ENCODE measurements at regions not wholly inside any gene's neighbourhood (a gene's known extent, or its start where the extent isn't known, plus 50 kb on each side); places are given as distances from the start of the nearest gene placed in this dataset.
A peak's percentile ranks its signal among the peaks of the same experiment; 100 is the strongest.
"Not testable (repeated sequence)": the region's sequence is repeated elsewhere in the genome, so short reads cannot be mapped to it uniquely, and the experiment has no call there.

GRCh38 chr12:116687888-116688287, 50.0 kb downstream of the SPRING1 start:
- peak; percentile 49 for DNase-seq

GRCh38 chr12:116684891-116685290, 53.0 kb downstream of the SPRING1 start:
- no peak for DNase-seq

- no peak for DNase-seq
These were observed 60.6 kb downstream of the SPRING1 start for GRCh38 chr12:116677202-116677661.

- no peak for DNase-seq
These were observed 62.3 kb downstream of the SPRING1 start for GRCh38 chr12:116675339-116676107.

GRCh38 chr12:116674643-116675183, 63.2 kb downstream of the SPRING1 start:
- DNase-seq: no peak

GRCh38 chr12:116673681-116674111, 64.2 kb downstream of the SPRING1 start:
- DNase-seq: no peak

- no peak for DNase-seq
These were observed 64.9 kb downstream of the SPRING1 start for GRCh38 chr12:116672842-116673516.

GRCh38 chr12:116672010-116672409, 65.9 kb downstream of the SPRING1 start:
- DNase-seq: no peak

- DNase-seq: no peak
These were observed 67.0 kb downstream of the SPRING1 start for GRCh38 chr12:116670859-116671258.

GRCh38 chr12:116667752-116668151, 70.1 kb downstream of the SPRING1 start:
- no peak for DNase-seq

GRCh38 chr12:116666829-116667228, 71.0 kb downstream of the SPRING1 start:
- not testable (repeated sequence) for DNase-seq

GRCh38 chr12:116666305-116666673, 71.6 kb downstream of the SPRING1 start:
- DNase-seq: no peak

GRCh38 chr12:116665666-116666304, 72.1 kb downstream of the SPRING1 start:
- no peak for DNase-seq

- DNase-seq: no peak
These were observed 73.8 kb downstream of the SPRING1 start for GRCh38 chr12:116664085-116664484.

GRCh38 chr12:116662612-116663144, 75.2 kb downstream of the SPRING1 start:
- DNase-seq: no peak

- no peak for DNase-seq
These were observed 76.5 kb downstream of the SPRING1 start for GRCh38 chr12:116661341-116661740.

GRCh38 chr12:116660740-116661139, 77.1 kb downstream of the SPRING1 start:
- not testable (repeated sequence) for DNase-seq

- DNase-seq: no peak
These were observed 77.9 kb downstream of the SPRING1 start for GRCh38 chr12:116659771-116660481.

GRCh38 chr12:116657921-116658495, 79.9 kb downstream of the SPRING1 start:
- DNase-seq: no peak

GRCh38 chr12:116656306-116656705, 81.6 kb downstream of the SPRING1 start:
- no peak for DNase-seq

- no peak for DNase-seq
These were observed 83.6 kb downstream of the SPRING1 start for GRCh38 chr12:116654226-116654743.

- no peak for DNase-seq
These were observed 86.8 kb downstream of the SPRING1 start for GRCh38 chr12:116651089-116651488.
